ENCODE measurements at regions not wholly inside any gene's neighbourhood (a gene's known extent, or its start where the extent isn't known, plus 50 kb on each side); places are given as distances from the start of the nearest gene placed in this dataset.

- TF ChIP-seq CHD1 (IDR thresholded peaks at IDR 0.05; ENCODE audit: low read depth, low read length) (no peak), RFX5 (IDR thresholded peaks at IDR 0.05; ENCODE audit: low read depth, low read length) (no peak), CEBPB (IDR thresholded peaks at IDR 0.05; ENCODE audit: low read depth, low read length) (peak; percentile 62), POLR2A (IDR thresholded peaks at IDR 0.05; ENCODE audit: low read depth, low read length) (no peak), RCOR1 (IDR thresholded peaks at IDR 0.05; ENCODE audit: insufficient replicate concordance, low read length) (no peak), FOS (IDR thresholded peaks at IDR 0.05; ENCODE audit: low read depth, low read length) (no peak), BHLHE40 (IDR thresholded peaks at IDR 0.05; ENCODE audit: low read depth, low read length) (no peak), USF2 (IDR thresholded peaks at IDR 0.05; ENCODE audit: low read depth, low read length) (no peak), SMC3 (IDR thresholded peaks at IDR 0.05; ENCODE audit: low read depth, low read length) (no peak), MXI1 (IDR thresholded peaks at IDR 0.05; ENCODE audit: borderline replicate concordance, low read depth, low read length) (no peak)
- TF ChIP-seq, protein P1, sequence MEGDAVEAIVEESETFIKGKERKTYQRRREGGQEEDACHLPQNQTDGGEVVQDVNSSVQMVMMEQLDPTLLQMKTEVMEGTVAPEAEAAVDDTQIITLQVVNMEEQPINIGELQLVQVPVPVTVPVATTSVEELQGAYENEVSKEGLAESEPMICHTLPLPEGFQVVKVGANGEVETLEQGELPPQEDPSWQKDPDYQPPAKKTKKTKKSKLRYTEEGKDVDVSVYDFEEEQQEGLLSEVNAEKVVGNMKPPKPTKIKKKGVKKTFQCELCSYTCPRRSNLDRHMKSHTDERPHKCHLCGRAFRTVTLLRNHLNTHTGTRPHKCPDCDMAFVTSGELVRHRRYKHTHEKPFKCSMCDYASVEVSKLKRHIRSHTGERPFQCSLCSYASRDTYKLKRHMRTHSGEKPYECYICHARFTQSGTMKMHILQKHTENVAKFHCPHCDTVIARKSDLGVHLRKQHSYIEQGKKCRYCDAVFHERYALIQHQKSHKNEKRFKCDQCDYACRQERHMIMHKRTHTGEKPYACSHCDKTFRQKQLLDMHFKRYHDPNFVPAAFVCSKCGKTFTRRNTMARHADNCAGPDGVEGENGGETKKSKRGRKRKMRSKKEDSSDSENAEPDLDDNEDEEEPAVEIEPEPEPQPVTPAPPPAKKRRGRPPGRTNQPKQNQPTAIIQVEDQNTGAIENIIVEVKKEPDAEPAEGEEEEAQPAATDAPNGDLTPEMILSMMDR (conservative IDR thresholded peaks at IDR 0.05; ENCODE audit: low read depth, low read length) = no peak
Observed at GRCh38 chr13:64553411-64554129, 2676.6 kb downstream of the PCDH9 start.
